GM19438 (cell line): ENCODE measurements at regions not wholly inside any gene's neighbourhood (a gene's known extent, or its start where the extent isn't known, plus 50 kb on each side); places are given as distances from the start of the nearest gene placed in this dataset.
A peak's percentile ranks its signal among the peaks of the same experiment; 100 is the strongest.

ENCODE experiments used
- ATAC-seq: cut with Tn5 transposase; IDR thresholded peaks from one replicate; pipeline ENCODE4 v1.9.1; 2021; ENCODE audit warnings: low read depth; ENCODE audit not compliant: unreplicated experiment

DNA sequence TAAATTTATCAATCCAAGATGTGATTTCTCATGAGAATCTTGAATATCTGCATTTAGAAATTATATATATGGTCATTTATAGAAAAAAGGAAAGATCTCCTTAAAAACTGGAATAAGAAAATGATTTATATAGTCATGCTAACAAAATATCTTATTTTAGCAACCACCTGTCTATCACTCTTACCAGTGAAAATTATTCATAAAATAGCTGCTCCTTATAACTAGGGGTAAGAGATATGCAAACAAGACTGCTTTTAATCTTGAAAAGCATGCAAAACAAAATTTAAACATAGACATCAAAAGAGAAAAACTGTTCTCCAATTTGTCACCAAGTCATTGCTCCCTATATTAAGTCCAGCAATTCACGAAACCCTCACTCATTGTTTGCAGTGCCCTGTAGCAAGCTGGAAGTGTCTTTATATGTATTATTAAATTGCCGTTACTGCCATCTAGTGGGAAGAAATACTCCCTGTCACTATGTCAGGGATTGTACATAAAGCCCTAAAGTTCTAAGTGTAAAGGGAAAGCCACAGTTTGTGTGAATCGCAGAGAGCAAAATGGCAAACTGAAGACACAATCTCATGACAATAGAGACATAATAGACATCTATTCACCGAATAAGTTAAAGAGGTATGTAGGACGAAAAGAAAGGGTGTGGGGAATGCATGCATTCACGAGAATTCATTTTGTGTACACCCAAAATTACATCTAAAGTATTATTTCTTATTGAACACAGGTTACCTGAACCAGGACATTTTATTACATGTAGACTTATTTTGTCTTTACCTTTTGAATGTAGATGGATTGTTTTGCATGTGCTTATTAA, 600.5 kb downstream of the USP25 start:
- peak; percentile 85 for ATAC-seq

DNA sequence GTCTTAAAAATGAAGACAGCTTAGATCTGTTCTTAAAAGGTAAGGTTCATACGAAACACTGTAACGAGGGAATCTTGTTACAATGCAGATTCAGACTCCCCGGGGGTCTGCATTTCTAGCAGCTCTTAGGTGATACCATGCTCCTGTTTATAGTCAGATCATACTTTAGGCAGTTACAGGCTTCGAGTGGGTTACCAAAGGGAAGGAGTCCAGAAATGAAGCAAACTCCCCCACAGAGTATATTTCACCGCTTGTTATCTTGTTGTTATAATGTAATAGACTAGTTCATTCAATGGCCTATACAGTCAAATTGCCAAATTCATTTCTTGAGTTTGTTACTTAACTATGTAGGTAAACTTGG, 601.1 kb downstream of the USP25 start:
- no peak for ATAC-seq

DNA sequence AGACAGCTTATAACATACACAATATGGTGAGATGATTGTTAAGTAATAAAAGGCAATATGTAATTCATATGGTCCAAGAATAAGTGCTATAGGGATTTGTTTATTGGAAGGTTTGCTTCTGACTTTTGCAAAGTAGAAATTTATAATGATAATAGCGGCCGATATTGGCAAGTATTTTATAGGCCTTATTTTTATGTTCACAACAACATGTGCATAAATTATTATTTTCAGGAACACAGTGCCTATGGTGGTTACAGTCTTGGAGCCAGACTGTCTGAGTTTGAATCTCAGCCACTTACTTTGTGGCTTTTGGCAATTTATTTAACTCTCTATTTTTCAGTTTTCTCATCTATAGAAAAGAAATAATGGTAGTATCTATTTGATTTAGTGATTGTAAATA, 607.5 kb downstream of the USP25 start:
- ATAC-seq = no peak

DNA sequence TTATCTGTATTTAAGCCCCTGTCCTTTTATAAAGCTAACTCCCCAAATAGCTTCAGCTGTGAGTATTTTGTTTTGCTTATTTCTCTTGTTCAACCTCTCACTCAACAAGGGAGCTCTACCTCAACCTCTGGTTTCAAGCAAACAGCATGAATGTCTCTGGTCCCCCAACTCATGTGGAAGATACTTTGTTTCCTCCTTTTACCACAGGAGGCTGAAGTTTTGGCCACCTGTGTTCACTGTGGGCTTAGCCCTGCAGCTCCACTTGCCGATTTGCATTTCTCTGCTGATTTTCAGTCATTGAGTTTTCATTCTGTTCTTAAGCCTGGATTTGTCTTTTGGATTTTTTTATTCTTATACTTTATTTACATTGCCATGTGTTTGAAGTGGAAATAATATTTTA, 613.1 kb downstream of the USP25 start:
- no peak for ATAC-seq

DNA sequence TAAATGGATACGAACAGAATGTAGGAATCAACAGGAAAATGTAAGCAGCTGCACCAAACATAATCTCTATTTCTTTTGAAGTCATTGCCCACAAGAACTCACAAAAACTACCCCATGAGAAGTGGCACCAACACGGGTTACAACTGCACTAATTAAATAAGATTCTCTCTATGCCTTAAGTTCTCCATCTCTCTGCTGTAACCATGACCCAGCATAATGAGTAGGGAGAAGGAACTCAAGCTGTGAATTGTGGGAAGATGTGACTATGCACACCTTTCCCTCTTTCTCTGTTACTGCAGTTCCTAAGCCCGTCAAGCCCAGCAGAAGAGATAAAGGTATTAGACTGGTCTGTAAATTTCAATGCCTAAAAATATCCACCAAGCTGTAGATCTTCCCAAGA, 614.0 kb downstream of the USP25 start:
- ATAC-seq = no peak

DNA sequence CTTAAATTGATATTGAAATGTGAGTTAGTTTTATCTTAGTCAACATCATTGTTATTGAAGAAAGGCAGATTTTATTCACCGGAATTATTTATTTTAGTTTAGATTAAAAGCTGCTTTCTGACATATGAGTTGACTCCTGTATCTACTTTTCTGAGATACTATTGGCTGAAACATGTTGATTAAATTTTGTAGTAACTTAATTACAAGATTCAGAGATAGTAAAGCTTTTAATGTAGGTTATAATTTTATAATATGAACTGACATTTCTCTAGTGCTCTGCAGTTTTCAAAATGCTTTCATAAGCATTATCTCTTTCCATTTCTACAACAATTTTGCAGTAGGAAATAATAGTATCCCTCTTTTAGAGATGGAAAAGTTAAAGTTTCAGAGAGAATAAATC, 616.0 kb downstream of the USP25 start:
- no peak for ATAC-seq

DNA sequence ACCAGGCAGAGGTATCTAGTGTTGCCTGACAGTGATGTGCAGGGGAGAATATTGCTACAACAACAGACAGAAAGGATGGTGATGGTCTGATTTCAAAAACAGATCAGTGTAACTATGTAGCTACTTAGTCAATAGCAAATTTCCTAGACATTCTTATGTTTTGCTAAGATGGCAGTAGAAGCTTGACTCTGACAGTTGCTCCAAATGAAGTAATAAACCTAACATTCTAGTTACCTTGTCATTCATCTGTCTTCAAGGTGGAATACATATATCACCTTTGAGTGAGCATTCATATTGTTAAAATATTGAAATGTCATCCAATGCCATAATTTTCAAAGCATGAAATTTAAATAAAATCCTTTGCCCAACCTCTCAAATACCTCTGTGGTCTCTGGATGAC, 617.4 kb downstream of the USP25 start:
- no peak for ATAC-seq

DNA sequence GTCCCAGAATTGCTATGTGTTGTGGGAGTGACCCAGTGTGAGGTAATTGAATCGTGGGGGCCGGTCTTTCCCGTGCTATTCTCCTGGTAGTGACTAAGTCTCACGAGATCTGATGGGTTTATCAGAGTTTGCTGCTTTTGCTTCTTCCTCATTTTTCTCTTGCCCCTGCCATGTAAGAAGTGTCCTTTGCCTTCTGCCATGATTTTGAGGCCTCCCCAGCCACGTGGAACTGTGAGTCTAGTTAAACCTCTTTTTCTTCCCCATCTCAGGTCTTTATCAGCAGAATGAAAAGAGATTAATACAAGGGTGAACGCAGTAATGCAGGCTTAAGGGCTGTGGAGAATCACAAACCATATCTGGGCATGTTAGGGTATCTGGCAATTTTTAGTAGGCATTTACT, 624.0 kb downstream of the USP25 start:
- ATAC-seq = no peak

DNA sequence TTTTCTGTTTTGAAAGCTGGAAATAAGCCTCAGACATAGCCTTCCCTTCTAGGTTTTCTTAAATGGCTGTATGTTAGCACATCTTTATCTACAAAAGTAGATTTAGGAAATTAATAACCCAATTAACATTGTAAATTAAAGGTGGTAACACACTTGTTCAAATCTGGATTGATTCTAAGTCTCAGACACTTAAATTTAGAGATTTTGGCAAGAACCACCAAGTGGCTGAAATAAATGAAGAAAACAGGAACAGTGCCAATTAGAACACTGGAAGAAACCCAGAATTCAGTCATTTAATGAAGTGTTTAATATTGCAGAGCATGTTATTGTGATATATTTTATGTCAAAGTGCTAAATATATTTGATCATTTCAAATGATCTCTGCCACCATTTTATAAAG, 628.2 kb downstream of the USP25 start:
- no peak for ATAC-seq

DNA sequence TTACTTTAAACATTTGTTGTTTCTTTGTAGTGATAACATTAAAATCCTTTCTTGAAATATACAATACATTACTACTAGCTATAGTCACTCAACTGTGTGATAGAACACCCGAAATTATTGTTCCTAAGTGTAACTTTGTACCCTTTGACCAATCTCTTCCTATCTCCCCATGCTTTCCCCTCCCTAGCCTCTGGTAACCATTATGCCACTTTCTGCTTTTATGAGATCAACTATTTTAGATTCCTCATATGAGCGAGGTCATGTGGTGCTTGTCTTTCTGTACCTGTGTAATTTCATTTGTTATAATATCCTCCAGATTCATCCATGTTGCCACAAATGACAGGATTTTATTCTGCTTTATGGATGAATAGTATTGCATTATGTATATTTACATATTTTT, 629.0 kb downstream of the USP25 start:
- no peak for ATAC-seq

DNA sequence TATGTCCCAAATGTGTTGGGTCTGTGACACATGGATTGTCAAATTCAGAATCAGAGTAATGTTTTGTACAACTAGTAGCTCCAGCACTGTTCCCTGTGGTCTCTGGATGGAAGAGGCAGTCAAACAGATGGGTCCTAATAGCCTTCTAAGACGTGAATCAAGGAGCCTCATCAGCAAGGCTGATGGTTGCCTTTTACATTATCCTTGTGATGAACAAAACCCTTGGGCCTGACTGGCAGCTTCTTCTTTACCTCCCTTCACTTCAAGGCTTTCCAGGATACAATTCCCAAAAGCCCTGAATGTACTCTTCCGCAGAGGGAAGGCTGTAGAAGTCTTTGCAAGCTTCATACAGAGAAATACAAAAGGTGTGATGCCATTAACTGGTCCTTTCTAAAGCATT, 633.3 kb downstream of the USP25 start:
- no peak for ATAC-seq

DNA sequence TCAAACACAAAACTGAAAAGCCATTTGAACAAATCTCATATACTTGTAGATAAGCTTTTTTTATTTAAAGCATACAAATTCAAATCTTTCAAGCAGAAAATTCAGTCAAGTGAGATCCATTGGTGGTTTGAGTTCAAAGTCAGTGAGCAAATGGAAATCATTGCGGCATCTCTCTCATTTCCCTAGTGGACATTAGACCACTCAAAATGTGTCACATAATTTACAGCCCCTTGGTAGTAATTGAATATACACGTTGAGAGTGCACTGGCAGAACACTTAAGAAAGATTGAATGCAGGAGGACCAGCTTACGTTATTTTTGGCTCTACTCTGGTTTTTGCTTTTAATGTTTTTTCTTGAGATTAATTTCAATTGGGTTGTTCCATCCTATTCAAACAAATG, 633.7 kb downstream of the USP25 start:
- no peak for ATAC-seq

DNA sequence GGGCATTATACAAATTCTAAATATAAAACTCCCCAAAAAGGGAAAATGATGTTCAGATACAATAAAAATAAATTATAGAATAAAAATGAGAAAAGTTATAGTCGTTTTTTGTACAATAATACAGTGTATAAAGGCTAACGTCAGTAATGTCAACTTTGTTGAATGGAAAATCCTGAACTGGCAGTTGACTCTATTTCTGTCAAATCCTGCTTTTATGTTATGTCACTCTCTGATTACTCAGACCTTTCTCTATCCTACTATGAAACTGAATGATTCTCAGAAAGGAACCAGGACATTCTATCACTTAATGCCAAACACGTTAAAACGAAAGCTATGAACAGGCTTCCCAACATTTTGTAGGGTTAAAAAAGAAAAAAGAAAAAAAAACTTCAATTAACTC, 636.4 kb downstream of the USP25 start:
- ATAC-seq = no peak

DNA sequence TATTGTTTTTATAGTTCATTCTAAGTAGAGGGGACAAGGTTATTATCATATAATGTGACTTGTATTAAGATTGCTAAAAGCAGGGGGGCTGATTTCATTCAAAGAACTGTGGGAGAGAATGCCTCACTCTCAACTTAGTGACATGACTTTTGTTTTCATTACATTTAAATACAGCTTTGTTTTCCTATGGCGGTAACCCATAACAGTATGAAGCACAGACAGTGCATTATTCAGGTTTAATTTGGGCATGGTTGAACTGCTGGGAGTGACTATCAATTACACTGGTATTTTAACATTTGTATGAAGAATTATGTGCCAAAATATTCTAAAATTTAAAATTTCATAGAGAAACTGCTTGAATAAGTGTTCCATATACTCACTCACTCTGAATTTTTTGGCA, 637.3 kb downstream of the USP25 start:
- no peak for ATAC-seq

DNA sequence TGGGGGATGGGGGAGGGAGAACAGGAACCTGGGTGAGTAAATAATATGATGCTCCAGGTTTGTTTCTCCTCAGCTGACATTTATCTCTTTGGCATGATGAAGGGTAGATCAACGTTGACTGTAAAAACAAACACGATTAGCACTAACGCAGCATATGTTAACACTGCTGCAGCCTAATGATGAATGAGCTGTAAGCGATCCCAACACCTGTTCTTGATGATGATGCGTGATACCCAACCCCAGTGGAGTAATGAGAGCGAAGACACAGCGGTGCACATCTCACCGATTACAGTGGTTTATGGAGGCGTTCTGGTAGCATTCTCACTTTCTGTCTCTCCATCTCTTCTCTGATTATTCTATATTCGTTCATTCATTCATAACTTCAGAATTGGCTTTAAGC, 640.4 kb downstream of the USP25 start:
- no peak for ATAC-seq

DNA sequence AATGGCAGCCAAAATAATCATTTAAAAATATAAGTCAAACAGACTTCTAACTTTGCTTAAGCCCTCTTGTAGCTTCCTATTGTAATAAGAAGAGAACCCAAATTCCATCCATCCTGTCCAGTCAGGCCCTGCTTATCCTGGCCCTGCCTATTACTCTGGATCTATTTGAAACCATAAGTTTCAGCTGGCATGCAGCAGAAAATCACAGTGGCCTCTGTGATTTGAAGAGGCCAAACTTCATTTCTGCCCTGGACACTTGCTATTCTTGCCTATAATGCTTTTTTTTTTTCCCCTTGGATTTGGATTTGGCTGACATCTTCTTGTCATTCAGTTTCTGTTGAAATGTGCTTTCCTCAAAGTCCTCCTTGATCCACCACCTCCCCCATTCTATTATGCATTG, 642.8 kb downstream of the USP25 start:
- ATAC-seq = no peak

DNA sequence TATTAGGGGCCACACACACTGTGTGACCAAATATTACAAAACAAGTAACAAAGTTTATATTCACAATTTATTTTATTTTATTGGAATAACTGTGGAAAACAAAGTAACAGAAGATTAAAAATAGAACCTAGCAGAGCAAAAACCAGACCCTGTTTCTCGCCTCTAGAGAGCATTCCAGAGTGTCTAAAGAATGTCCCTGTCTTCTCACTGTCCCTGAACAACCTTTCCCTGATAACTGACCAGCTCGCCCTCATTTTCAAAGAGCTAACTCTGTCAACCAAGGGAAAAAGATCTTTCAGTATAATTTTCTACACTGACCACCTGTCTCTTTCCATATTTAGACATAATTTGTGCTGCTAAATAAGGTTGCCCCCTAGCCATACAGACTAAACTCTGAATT, 646.9 kb downstream of the USP25 start:
- ATAC-seq = no peak

DNA sequence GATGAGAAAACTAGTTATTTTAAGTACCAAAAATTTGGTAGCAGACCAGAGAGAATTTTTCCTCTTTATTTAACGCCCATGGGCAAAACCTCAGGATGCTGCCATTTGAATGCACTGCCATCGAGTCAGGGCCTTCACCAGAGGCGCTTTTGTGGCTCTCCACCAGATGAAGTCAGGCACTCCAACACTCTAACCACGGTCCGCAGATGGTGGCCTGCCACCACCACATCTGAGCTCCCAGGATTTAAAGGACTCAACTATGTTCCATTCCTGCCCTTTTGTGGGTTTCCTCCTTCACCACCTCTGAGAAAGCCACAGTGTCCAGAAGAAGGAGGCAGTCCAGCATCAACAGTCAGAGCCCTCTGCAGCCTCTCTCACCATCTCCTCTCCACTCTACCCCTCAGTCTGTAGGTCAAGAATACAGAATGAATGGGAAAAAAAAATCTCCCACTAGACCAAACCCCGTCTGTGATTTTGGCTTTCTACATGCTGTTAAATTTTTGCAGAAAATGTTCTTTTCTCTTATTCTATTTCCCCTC, 647.4 kb downstream of the USP25 start:
- no peak for ATAC-seq

DNA sequence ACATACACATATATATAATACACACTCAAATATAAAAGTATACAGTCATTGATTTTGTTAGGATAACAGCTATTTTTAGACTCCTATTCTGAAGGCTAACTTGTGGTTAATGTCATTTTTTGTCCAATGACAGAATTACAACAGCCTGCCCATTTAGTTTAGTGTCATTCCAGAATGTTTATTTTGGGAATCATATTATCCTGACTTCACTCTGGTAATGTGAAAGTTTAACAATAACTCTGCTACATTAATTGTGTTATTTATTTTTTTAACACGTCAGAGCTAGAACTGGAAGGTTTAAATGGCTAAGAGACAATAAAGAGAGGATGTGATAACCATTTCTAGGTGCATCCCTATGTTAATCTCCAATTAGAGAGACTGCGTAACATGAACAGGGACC, 648.1 kb downstream of the USP25 start:
- ATAC-seq = no peak

DNA sequence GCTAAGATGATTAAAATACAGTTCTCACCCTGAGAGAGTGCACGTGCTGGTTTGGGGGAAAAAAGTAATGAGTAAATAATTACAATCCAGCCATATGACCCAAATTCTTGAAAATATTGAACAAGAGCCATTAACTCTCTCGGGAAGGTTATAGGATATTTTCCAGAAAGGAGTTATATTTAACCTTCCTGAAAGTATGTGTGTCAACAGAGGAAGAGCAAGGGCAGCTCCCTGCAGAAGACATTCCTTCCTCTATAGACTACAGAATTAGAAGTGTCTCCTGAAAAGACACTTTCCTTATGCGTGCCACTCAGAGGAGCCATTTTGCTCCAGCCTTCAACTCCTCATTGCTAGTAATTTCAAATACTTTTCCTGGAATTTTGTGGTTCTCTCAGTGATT, 648.7 kb downstream of the USP25 start:
- no peak for ATAC-seq

DNA sequence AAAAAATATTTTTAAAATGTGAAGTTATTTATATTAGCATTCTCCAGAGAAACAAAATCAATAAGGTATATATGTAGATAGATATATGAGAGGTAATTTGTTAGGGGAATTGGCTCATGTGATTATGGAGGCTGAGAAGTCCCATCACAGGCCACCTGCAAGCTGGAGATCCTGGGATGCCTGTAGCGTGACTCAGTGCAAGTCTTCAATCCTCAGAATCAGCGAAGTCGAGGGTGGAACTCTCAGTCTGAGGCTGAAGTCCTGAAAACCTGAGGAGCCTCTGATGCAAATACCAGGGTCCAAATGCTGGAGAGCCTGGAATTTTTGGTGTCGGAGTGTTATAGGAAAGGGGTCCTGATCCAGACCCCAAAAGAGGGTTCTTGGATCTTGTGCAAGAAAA, 658.5 kb downstream of the USP25 start:
- no peak for ATAC-seq

DNA sequence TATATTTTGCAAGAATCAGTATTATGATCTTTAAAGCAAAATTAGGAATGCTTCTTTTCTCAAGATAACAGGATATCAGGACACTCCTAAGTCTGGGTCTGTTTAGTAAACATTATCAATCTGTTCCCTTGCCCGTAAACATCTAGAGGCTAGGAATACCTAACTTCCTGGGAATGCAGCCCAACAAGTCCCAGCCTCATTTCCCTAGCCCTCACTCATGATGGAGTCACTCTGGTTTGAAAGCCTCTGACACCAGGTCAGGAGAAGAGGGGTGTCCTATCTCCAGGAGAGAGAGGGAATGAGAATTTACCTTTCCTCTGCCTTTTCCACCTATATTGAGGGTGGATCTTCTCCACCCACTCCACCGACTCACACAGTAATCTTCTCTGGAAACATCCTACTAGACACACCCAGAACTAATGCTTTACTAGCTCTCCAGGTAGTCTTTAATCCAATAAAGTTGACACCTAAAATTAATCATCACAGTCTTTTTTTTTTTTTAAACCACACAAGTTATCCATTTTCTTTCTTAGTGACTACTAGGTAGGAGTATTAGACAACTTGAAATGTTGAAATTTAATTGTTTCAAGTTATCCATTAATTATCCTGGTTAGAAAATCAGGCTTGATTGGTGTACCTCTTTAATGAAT, 659.3 kb downstream of the USP25 start:
- ATAC-seq = no peak
